ENCODE measurements at regions not wholly inside any gene's neighbourhood (a gene's known extent, or its start where the extent isn't known, plus 50 kb on each side); places are given as distances from the start of the nearest gene placed in this dataset.

DNA sequence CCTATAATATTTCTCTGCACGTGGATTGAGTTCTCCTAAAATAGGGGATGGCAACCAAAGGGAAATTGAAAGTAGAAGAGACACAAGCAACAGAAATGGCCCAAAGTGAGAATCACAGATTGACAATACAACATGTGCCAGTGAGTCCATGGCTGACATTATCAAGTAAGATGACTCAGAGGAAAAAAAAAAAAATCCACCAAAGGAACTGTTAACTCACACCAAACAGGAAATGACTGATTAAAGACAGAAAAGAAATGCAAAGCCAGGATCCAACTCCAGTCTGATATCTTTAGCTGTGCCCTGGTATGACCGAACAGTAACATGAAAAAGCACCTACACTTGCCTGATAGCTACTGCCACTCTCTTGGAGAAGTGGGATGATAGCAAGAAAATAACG, 485.0 kb downstream of the PRKD1 start:
- peak; percentile 37 for DNase-seq (ENCODE audit: low read depth)
- no peak for TF ChIP-seq CTCF (conservative IDR thresholded peaks at IDR 0.05; ENCODE audit: low read depth, low read length)
- H3K4me3 ChIP-seq (ENCODE audit: low read depth, low read length) = no peak overlapping the region

DNA sequence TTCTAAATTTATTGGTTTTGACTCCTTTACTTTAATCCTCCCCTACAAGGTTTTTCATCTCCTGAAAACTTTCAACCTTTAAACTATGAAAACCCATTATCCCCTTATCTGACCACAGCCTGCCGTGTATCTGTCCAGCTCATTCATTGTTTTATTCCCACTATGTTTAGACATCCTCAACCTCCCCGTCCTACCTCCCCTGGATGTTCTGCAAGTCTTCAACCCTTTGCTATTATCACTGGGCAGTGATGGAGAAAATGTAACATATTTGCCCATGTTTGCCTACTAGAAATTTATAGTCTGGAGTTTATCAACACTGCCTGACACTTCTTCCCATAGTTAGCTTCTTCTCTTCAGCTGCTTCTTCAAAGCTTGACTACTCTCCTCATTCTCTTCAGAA, 483.4 kb downstream of the PRKD1 start:
- no peak overlapping the region for H3K4me3 ChIP-seq (ENCODE audit: low read depth, low read length)
- DNase-seq (ENCODE audit: low read depth) = no peak
- TF ChIP-seq CTCF (conservative IDR thresholded peaks at IDR 0.05; ENCODE audit: low read depth, low read length) = no peak

- no peak for TF ChIP-seq CTCF (conservative IDR thresholded peaks at IDR 0.05; ENCODE audit: low read depth, low read length)
- H3K4me3 ChIP-seq (ENCODE audit: low read depth, low read length) = no peak overlapping the region
- no peak for DNase-seq (ENCODE audit: low read depth)
These were observed 482.8 kb downstream of the PRKD1 start for GRCh38 chr14:29444805-29445204.

DNA sequence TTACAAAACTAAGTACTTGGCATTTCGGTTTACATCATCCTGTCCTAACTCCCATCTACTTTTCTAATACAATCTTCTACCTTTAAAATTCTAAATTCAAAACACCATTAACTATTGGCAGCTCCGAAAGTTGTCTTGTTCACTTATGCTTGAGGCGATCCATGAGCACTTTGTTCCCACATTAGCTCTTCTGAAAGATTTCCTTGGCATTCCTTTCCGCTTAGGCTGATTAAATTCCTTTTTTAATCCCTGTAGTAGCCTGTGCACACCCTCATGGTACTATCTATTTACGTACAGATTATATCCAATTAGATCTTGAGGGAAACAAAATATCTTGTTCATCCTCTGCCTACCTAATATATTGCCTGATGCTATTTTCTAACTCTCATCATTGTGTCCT, 480.7 kb downstream of the PRKD1 start:
- no peak for TF ChIP-seq CTCF (conservative IDR thresholded peaks at IDR 0.05; ENCODE audit: low read depth, low read length)
- H3K4me3 ChIP-seq (ENCODE audit: low read depth, low read length) = no peak overlapping the region
- DNase-seq (ENCODE audit: low read depth) = no peak

DNA sequence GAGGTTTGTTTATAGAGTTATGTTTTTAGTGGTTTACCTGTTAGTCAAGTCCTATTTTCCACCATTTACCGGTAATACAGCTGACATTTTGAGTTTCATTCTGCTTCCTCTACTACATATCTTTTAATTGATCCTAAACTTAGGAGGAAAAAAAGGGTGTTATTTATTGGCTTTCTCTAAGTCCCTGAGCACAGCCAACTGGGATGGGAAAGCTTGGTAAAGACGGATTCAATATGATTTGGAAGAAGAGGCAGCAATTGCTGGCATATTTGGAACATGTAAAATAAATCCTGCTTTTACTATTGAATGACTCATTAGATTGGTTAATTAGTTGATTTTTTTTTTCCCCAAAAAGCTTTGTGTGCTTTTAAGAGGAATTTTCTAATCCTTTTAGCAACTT, 475.7 kb downstream of the PRKD1 start:
- no peak overlapping the region for H3K4me3 ChIP-seq (ENCODE audit: low read depth, low read length)
- no peak for TF ChIP-seq CTCF (conservative IDR thresholded peaks at IDR 0.05; ENCODE audit: low read depth, low read length)
- DNase-seq (ENCODE audit: low read depth) = no peak

DNA sequence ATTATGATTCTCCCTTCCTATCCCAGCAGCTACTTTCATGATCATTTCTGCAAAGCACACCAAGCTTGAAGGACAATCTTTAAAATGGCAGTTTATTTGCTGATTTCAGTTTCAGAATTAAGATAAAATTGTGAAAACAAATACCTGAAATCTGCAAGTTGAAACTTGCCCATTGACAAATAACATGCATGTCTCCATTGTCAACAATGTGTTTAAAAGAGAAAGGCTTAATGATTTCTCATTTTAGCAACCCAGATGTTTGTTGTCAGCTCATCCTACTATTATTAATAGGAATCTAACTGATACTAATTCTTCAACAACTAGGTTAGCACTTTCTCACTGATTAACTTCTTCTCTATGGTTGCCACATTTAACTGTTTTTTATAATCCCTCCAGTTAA, 474.6 kb downstream of the PRKD1 start:
- no peak for TF ChIP-seq CTCF (conservative IDR thresholded peaks at IDR 0.05; ENCODE audit: low read depth, low read length)
- no peak overlapping the region for H3K4me3 ChIP-seq (ENCODE audit: low read depth, low read length)
- DNase-seq (ENCODE audit: low read depth) = no peak

- TF ChIP-seq CTCF (conservative IDR thresholded peaks at IDR 0.05; ENCODE audit: low read depth, low read length) = no peak
- no peak for DNase-seq (ENCODE audit: low read depth)
- H3K4me3 ChIP-seq (ENCODE audit: low read depth, low read length) = no peak overlapping the region
These were observed 473.5 kb downstream of the PRKD1 start for GRCh38 chr14:29454026-29454693.
